Body of pancreas (tissue), 4 donors: ENCODE measurements at regions not wholly inside any gene's neighbourhood (a gene's known extent, or its start where the extent isn't known, plus 50 kb on each side); places are given as distances from the start of the nearest gene placed in this dataset.
"Not testable (repeated sequence)": the region's sequence is repeated elsewhere in the genome, so short reads cannot be mapped to it uniquely, and the experiment has no call there.

Experiments
- ATAC-seq: fragments of 150-250 bp; one replicate; pipeline ENCODE4 v1.9.1; 2016
- DNase-seq, 4 donors: peaks; one replicate each; pipeline ENCODE4 v3.0.0-alpha.2; 2019
- H3K27ac ChIP-seq, 4 donors: fragments of 200-600 bp; sonication (generic); 1 replicate in 3 of 4; 2 replicates in 1 of 4; pipeline versions ENCODE4 v1.5.1 to v1.6.1; 2016 to 2019; ENCODE audit warnings: mild to moderate bottlenecking in 1 of 4, mixed read lengths in 1 of 4, moderate library complexity in 1 of 4
- H3K27me3 ChIP-seq, 2 donors: fragments of 200-600 bp; sonication (generic); one replicate each; pipeline ENCODE4 v1.6.0; 2016; ENCODE audit warnings: mild to moderate bottlenecking in 1 of 2
- H3K36me3 ChIP-seq, 2 donors: fragments of 200-600 bp; sonication (generic); replicated peaks in 1 of 2; 2 replicates each; pipeline ENCODE4 v1.5.1; 2016; ENCODE audit warnings: low read depth in 2 of 2; ENCODE audit not compliant: insufficient read depth in 1 of 2
- H3K4me1 ChIP-seq: fragments of 200-600 bp; sonication (generic); one replicate; pipeline ENCODE4 v1.6.0; 2016
- H3K4me3 ChIP-seq, 2 donors: fragments of 200-600 bp; sonication (generic); 1 replicate in 1 of 2; 2 replicates in 1 of 2; pipeline ENCODE4 v1.5.1; 2016 to 2019
- H3K9me3 ChIP-seq, 3 donors: fragments of 200-600 bp; sonication (generic); 1 replicate in 2 of 3; 2 replicates in 1 of 3; pipeline ENCODE4 v1.5.1; 2016
- CTCF ChIP-seq, 7 experiments: fragments of 450-650 bp in 4 of 7; fragments of 200-600 bp in 3 of 7; sonication (generic) in 3 of 7; IDR thresholded peaks; one replicate each; pipeline ENCODE4 v1.5.1; 2016 to 2019; ENCODE audit warnings: antibody characterized with exemption in 7 of 7
- POLR2A ChIP-seq, 3 donors: fragments of 450-650 bp; IDR thresholded peaks; one replicate each; pipeline ENCODE4 v1.6.1; 2016; ENCODE audit warnings: antibody characterized with exemption in 3 of 3, mild to moderate bottlenecking in 2 of 3
- WGBS, 2 donors: methylation state at CpG; one replicate each; pipeline ENCODE4 v1.1.5; 2017; 5-methylcytosine and 5-hydroxymethylcytosine counted together
- intact Hi-C: fragments of 100-400 bp; cut with DNase I; formaldehyde crosslinking; loops from one replicate; pipeline ENCODE4 v1.15.1; 2023

- ATAC-seq = no peak
- WGBS, 2 donors = 91 to 94% methylated on average over 14 to 15 of the region's 15 CpGs
Measured at GRCh38 chr6:168374541-168375071, 55.0 kb upstream of the DACT2 start.

GRCh38 chr6:168376120-168376519 is 56.5 kb upstream of the DACT2 start:
- TF ChIP-seq CTCF (IDR thresholded peaks at IDR 0.05) = no peak
- no peak for TF ChIP-seq POLR2A (IDR thresholded peaks at IDR 0.05)
- 87 to 91% methylated on average over 9 of the region's 9 CpGs for WGBS, 2 donors
- Histone ChIP-seq H3K9me3 (no peaks in the 10 kb centered on the region), H3K36me3 (no peaks in the 10 kb centered on the region), H3K27me3 (no peaks in the 10 kb centered on the region), H3K27ac (no peak overlapping the region), H3K4me1 (peaks cover 10% of the 10 kb centered on the region), H3K4me3 (no peak overlapping the region)
- ATAC-seq (no peak), DNase-seq (peak in 1 of 4 donors; percentile 5)
- intact Hi-C loops = no loop called here

More at GRCh38 chr6:168374541-168375071, 55.0 kb upstream of the DACT2 start:
- Histone ChIP-seq H3K4me3 (no peak overlapping the region), H3K4me1 (peaks cover 16% of the 10 kb centered on the region), H3K36me3 (no peaks in the 10 kb centered on the region), H3K27me3 (no peaks in the 10 kb centered on the region), H3K9me3 (no peaks in the 10 kb centered on the region), H3K27ac (no peak overlapping the region)
- DNase-seq = no peak
- intact Hi-C loops = no loop called here
- TF ChIP-seq CTCF (IDR thresholded peaks at IDR 0.05) (no peak), POLR2A (IDR thresholded peaks at IDR 0.05) (no peak)

- DNase-seq = no peak
- 66 to 73% methylated on average over 18 to 19 of the region's 19 CpGs for WGBS, 2 donors
- Histone ChIP-seq H3K4me1 (peaks cover 10% of the 10 kb centered on the region), H3K9me3 (no peaks in the 10 kb centered on the region), H3K27me3 (no peaks in the 10 kb centered on the region), H3K4me3 (no peak overlapping the region), H3K27ac (no peak overlapping the region), H3K36me3 (no peaks in the 10 kb centered on the region)
- no peak for ATAC-seq
- intact Hi-C loops = no loop called here
- no peak for TF ChIP-seq POLR2A (IDR thresholded peaks at IDR 0.05)
Measured at GRCh38 chr6:168376811-168377483, 57.4 kb upstream of the DACT2 start.

- DNase-seq = peak in 2 of 4 donors; percentile 36
- H3K27me3 ChIP-seq = no peaks in the 10 kb centered on the region
- intact Hi-C loops = no loop called here
- no peaks in the 10 kb centered on the region for H3K9me3 ChIP-seq
- TF ChIP-seq POLR2A (IDR thresholded peaks at IDR 0.05) (no peak), CTCF (IDR thresholded peaks at IDR 0.05) (no peak)
- no peak overlapping the region for H3K27ac ChIP-seq
- WGBS, 2 donors = 33 to 55% methylated on average over 17 of the region's 17 CpGs
- H3K4me1 ChIP-seq = peaks cover 7% of the 10 kb centered on the region
- peak; percentile 56 for ATAC-seq
- no peak overlapping the region for H3K4me3 ChIP-seq
- H3K36me3 ChIP-seq = no peaks in the 10 kb centered on the region
Measured at GRCh38 chr6:168377484-168377855, 57.9 kb upstream of the DACT2 start.

- Histone ChIP-seq H3K36me3 (no peaks in the 10 kb centered on the region), H3K4me3 (no peak overlapping the region), H3K9me3 (no peaks in the 10 kb centered on the region), H3K27ac (no peak overlapping the region), H3K4me1 (peaks cover under 1% of the 10 kb centered on the region), H3K27me3 (no peaks in the 10 kb centered on the region)
- TF ChIP-seq POLR2A (IDR thresholded peaks at IDR 0.05) (no peak), CTCF (IDR thresholded peaks at IDR 0.05) (no peak)
- 78 to 84% methylated on average over 21 to 28 of the region's 28 CpGs for WGBS, 2 donors
- DNase-seq = no peak
- peak; percentile 14 for ATAC-seq
- intact Hi-C loops = no loop called here
Measured at GRCh38 chr6:168377856-168378832, 58.6 kb upstream of the DACT2 start.

- H3K4me3 ChIP-seq, H3K9me3 ChIP-seq, DNase-seq, ATAC-seq, H3K27ac ChIP-seq, H3K4me1 ChIP-seq, intact Hi-C loops, H3K27me3 ChIP-seq, H3K36me3 ChIP-seq: not testable (repeated sequence)
- WGBS, 2 donors = 80 to 92% methylated on average over 2 to 19 of the region's 20 CpGs
Measured at GRCh38 chr6:168379579-168379978, 60.0 kb upstream of the DACT2 start.

- intact Hi-C loops, H3K36me3 ChIP-seq, ATAC-seq, H3K9me3 ChIP-seq, H3K27me3 ChIP-seq, H3K4me1 ChIP-seq, DNase-seq, H3K27ac ChIP-seq, H3K4me3 ChIP-seq: not testable (repeated sequence)
- 87 to 88% methylated on average over 24 to 36 of the region's 38 CpGs for WGBS, 2 donors
Measured at GRCh38 chr6:168380166-168380955, 60.6 kb upstream of the SMOC2 start.
